WERI-Rb-1 (cell line): ENCODE measurements at regions not wholly inside any gene's neighbourhood (a gene's known extent, or its start where the extent isn't known, plus 50 kb on each side); places are given as distances from the start of the nearest gene placed in this dataset.

Experiments used
- DNase-seq: peaks from one replicate; pipeline ENCODE4 v3.0.0-alpha.2; 2020
- H3K27ac ChIP-seq: fragments of 250-450 bp; sonication (Bioruptor Pico); 2 replicates; pipeline ENCODE4 v1.5.1; 2020; ENCODE audit warnings: mild to moderate bottlenecking, moderate library complexity
- H3K27me3 ChIP-seq: fragments of 250-450 bp; sonication (Bioruptor Pico); 2 replicates; pipeline ENCODE4 v1.5.1; 2021; ENCODE audit warnings: mild to moderate bottlenecking, low read depth, moderate library complexity; ENCODE audit not compliant: insufficient read depth, severe bottlenecking
- H3K36me3 ChIP-seq: fragments of 250-450 bp; sonication (Bioruptor Pico); 2 replicates; pipeline ENCODE4 v1.5.1; 2020; ENCODE audit warnings: mild to moderate bottlenecking, moderate library complexity
- H3K4me3 ChIP-seq: 2 replicates; pipeline ENCODE4 v1.5.1; 2011; ENCODE audit warnings: low read depth, mild to moderate bottlenecking, control low read depth, low read length
- H3K9me3 ChIP-seq: fragments of 250-450 bp; sonication (Bioruptor Pico); 2 replicates; pipeline ENCODE4 v1.5.1; 2021; ENCODE audit warnings: mild to moderate bottlenecking, moderate library complexity; ENCODE audit not compliant: severe bottlenecking
- TF ChIP-seq, protein P1 (sequence below): IDR thresholded peaks from 2 replicates; pipeline ENCODE4 v1.5.1; 2011; ENCODE audit warnings: low read depth, mild to moderate bottlenecking, control low read depth, inconsistent platforms, low read length

DNA sequence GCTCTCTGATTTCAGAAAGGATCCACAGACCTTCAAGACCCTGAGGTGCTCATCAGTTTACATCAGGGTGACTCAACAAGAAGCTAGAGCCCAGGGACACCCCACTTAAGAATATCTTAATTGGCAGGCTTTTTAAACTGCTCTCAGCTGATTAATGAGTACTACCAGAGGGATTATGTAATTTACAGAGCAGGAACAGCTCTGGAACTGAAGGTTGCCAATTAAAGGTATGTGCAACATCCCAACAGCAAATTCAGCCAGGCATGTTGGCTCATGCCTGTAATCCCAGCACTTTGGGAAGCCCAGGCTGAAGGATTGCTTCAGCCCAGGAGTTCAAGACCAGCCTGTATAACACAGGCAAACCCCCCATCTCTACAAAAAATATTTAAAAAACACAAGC is 295.7 kb downstream of the SETD4 start:
- no peak for DNase-seq

DNA sequence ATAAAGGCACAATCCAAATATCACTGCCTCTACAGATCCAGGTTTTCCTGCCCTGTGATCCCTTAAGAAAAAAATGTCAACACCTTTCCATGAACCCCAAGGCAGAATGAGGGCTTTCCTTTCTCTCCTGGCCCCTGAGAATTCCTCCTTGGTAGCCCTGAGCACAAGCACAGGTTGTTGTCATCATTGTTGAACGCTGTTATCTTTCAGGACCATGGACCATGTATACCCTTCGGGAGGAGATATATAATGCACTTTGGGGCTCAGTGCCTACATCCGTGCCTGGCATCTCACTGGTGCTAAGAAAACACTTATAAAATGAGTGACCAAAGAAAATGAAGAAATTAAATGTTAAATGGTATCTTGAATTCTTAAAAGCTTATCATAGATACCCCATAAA is 296.2 kb downstream of the SETD4 start:
- TF ChIP-seq, protein P1, sequence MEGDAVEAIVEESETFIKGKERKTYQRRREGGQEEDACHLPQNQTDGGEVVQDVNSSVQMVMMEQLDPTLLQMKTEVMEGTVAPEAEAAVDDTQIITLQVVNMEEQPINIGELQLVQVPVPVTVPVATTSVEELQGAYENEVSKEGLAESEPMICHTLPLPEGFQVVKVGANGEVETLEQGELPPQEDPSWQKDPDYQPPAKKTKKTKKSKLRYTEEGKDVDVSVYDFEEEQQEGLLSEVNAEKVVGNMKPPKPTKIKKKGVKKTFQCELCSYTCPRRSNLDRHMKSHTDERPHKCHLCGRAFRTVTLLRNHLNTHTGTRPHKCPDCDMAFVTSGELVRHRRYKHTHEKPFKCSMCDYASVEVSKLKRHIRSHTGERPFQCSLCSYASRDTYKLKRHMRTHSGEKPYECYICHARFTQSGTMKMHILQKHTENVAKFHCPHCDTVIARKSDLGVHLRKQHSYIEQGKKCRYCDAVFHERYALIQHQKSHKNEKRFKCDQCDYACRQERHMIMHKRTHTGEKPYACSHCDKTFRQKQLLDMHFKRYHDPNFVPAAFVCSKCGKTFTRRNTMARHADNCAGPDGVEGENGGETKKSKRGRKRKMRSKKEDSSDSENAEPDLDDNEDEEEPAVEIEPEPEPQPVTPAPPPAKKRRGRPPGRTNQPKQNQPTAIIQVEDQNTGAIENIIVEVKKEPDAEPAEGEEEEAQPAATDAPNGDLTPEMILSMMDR: no peak
- DNase-seq: no peak
- Histone ChIP-seq H3K36me3 (no peaks in the 10 kb centered on the region), H3K27me3 (peaks cover 87% of the 10 kb centered on the region), H3K27ac (no peak overlapping the region), H3K9me3 (no peaks in the 10 kb centered on the region), H3K4me3 (no peak overlapping the region)

More for the DNA sequence above, 295.7 kb downstream of the SETD4 start:
- TF ChIP-seq, protein P1: no peak
- no peaks in the 10 kb centered on the region for H3K36me3 ChIP-seq
- no peaks in the 10 kb centered on the region for H3K9me3 ChIP-seq
- peaks cover 82% of the 10 kb centered on the region for H3K27me3 ChIP-seq
- no peak overlapping the region for H3K4me3 ChIP-seq
- H3K27ac ChIP-seq: no peak overlapping the region

DNA sequence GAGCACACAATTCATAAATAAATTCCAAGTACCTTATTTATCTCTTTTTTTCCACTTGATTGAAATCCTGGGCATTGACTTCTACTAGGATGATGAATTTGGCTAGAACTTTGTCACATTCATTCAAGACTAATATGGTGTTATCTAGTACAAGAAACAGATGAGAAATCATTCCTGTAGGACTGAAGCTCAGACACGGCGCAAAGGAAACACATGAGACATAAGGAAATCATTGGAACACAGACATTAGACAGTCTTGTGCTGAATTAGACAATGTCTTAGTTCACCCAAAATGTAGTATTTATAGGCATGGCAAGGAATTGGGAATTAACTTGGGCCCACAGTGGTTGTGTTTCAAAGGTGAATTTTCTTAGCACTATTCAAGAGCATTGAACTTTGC is 305.7 kb downstream of the SETD4 start:
- no peak for DNase-seq
- H3K27me3 ChIP-seq: peaks cover 87% of the 10 kb centered on the region
- no peak overlapping the region for H3K4me3 ChIP-seq
- no peak overlapping the region for H3K27ac ChIP-seq
- TF ChIP-seq, protein P1: no peak
- no peaks in the 10 kb centered on the region for H3K36me3 ChIP-seq
- H3K9me3 ChIP-seq: peaks cover 3% of the 10 kb centered on the region

DNA sequence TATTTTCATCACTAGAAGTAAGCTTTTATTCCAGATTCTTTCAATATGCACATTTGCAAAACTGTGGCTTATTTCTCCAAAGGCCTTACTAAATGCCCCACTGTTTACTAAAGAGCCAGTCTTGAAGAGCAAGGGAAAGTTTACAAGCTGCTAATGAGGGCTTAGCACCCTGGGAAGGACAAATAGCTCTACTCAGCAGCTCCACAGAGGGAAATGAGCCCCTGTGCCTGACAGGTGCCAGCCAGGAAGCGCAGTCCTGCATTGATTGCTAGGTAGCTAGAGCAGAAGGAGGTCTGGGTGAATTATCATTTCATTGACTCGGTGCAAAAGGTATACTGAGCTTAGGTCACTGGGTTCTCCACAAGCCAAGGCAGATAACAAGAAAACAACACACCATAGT is 307.0 kb downstream of the SETD4 start:
- Histone ChIP-seq H3K27ac (no peak overlapping the region), H3K36me3 (no peaks in the 10 kb centered on the region), H3K9me3 (peaks cover 3% of the 10 kb centered on the region), H3K4me3 (no peak overlapping the region), H3K27me3 (peaks cover 82% of the 10 kb centered on the region)
- TF ChIP-seq, protein P1: no peak
- no peak for DNase-seq

DNA sequence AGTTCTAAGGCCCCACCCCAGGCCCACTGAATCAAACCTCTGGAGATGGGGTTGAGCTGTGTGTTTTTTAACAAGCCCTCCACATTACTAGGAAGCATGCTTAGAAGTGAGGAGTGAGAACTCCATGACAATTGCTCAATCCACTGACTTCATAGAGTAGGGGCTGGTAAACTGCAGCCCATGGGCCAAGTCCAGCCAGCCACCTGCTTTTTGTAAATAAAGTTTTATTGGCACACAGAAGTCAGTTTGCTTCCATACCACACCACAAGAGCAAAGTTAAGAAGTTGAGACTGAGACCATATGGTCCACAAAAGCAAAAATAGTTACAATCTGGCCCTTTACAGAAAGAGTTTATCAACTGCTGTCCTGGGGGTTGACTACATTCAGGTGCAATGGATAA is 309.2 kb downstream of the SETD4 start:
- Histone ChIP-seq H3K9me3 (peaks cover 3% of the 10 kb centered on the region), H3K36me3 (no peaks in the 10 kb centered on the region), H3K27me3 (peaks cover 82% of the 10 kb centered on the region), H3K27ac (no peak overlapping the region), H3K4me3 (no peak overlapping the region)
- TF ChIP-seq, protein P1: no peak
- DNase-seq: no peak

DNA sequence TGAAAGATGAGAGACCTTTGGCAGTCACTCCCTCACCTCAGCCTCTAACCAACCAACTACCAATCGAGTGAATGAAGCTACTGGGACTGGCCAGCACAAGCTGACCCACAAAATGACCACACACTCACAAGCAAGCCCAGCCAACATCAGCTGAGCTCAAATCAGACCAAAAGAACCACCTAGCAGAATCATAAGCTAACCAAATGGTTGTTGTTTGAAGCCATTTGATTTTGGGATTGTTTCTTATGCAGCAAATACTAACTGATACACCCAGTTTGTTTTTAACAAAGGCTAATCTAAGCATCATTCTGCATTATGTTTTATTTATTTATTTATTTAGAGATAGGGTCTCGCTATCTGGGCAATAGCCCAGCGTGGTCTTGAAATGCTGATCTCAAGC is 310.4 kb downstream of the SETD4 start:
- peaks cover 3% of the 10 kb centered on the region for H3K9me3 ChIP-seq
- no peak overlapping the region for H3K4me3 ChIP-seq
- H3K27ac ChIP-seq: no peak overlapping the region
- peaks cover 82% of the 10 kb centered on the region for H3K27me3 ChIP-seq
- no peaks in the 10 kb centered on the region for H3K36me3 ChIP-seq
- TF ChIP-seq, protein P1: no peak
- no peak for DNase-seq
